ENCODE measurements at regions not wholly inside any gene's neighbourhood (a gene's known extent, or its start where the extent isn't known, plus 50 kb on each side); places are given as distances from the start of the nearest gene placed in this dataset.

DNA sequence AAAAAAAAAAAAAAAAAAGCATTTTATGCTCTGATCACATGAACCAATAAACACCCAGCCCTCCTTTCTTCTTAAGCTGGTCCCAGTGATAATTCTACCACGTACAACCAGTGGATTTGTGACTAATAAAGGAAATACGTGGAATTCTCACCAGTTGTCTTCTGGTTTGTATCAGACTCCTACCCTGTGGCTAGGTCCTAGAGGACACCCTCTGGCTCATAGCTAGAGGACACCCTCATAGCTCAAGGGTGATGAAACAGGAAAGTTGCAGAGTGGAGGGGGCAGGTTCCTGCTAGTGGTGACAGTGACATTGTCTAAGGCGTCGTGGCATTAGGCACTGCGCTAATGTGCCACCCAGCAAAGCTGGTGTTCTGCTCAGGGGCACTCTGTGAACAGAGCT is 167.8 kb downstream of the BCL11A start:
- no peaks in the 10 kb centered on the region for H3K9me3 Mint-ChIP-seq
- H3K36me3 Mint-ChIP-seq (ENCODE audit: low read depth): no peaks in the 10 kb centered on the region
- no peak overlapping the region for H3K4me3 Mint-ChIP-seq
- no peaks in the 10 kb centered on the region for H3K4me1 Mint-ChIP-seq
- TF ChIP-seq, protein P1, sequence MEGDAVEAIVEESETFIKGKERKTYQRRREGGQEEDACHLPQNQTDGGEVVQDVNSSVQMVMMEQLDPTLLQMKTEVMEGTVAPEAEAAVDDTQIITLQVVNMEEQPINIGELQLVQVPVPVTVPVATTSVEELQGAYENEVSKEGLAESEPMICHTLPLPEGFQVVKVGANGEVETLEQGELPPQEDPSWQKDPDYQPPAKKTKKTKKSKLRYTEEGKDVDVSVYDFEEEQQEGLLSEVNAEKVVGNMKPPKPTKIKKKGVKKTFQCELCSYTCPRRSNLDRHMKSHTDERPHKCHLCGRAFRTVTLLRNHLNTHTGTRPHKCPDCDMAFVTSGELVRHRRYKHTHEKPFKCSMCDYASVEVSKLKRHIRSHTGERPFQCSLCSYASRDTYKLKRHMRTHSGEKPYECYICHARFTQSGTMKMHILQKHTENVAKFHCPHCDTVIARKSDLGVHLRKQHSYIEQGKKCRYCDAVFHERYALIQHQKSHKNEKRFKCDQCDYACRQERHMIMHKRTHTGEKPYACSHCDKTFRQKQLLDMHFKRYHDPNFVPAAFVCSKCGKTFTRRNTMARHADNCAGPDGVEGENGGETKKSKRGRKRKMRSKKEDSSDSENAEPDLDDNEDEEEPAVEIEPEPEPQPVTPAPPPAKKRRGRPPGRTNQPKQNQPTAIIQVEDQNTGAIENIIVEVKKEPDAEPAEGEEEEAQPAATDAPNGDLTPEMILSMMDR (IDR thresholded peaks at IDR 0.05; ENCODE audit: unreplicated experiment in 3 of 3): no peak
- H3K27me3 Mint-ChIP-seq (ENCODE audit: low read depth): peaks cover 21% of the 10 kb centered on the region
- no peak overlapping the region for H3K27ac Mint-ChIP-seq

DNA sequence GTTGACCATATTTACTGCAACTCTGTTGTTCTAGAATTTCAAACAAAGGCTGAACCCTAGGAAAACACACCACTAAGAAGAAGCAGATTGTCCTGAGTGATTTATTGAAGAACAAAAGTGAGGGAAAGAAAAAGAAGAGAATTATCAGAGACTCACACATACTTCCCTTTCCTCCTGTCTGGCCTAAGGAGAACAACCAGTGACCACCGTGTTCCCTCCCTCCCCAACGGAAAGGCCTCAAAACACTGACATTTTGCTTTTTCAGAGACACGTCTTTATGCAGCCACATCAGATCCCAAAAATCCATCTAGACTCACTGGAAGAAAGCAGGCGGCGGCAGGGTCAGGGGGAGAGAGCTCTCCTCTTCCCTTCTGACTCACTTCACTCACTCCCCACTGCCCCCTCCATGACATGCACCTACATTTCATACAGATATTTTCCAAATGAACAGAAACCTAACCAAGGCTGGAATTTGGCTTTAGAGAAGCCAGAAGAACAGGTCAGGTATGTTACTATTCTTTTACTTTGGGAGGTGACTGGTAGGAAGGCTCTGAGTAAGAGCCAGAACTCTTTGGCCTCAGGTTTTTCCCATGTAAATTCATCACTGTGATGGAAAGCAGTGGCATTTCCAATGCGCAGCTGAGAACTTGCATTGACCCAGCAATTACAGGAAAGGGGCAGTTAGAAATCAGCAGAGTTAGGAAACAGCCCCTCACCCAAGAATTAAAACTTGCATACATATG is 169.9 kb downstream of the BCL11A start:
- no peaks in the 10 kb centered on the region for H3K4me1 Mint-ChIP-seq
- no peaks in the 10 kb centered on the region for H3K36me3 Mint-ChIP-seq (ENCODE audit: low read depth)
- TF ChIP-seq, protein P1 (IDR thresholded peaks at IDR 0.05; ENCODE audit: unreplicated experiment in 3 of 3): no peak
- H3K9me3 Mint-ChIP-seq: no peaks in the 10 kb centered on the region
- H3K27ac Mint-ChIP-seq: peak overlapping the region in 1 of 3 experiments; percentile 64
- H3K4me3 Mint-ChIP-seq: no peak overlapping the region
- peaks cover 14% of the 10 kb centered on the region for H3K27me3 Mint-ChIP-seq (ENCODE audit: low read depth)

DNA sequence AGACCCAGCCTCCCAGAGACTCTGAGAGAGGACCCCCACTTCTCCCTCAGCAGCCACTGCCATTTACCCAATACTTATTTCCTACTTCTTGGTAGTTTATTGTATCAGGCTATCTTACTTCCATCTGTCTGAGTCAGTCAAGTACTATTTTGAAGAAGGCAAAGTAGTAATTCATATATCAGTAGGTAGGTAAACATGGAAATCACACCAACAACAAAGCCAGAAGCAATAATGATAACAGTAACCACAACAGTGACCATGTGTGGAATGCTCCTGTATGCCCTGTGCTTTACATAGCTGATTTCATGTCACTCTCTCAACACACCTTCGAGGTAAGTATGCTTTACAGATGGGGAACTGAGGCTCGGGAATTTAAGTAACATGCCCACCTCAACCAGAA is 173.0 kb downstream of the BCL11A start:
- TF ChIP-seq, protein P1 (IDR thresholded peaks at IDR 0.05; ENCODE audit: unreplicated experiment in 3 of 3): no peak
- Mint-ChIP-seq H3K27me3 (ENCODE audit: low read depth) (peaks cover 3% of the 10 kb centered on the region), H3K4me1 (no peaks in the 10 kb centered on the region), H3K36me3 (ENCODE audit: low read depth) (no peaks in the 10 kb centered on the region), H3K9me3 (no peaks in the 10 kb centered on the region), H3K27ac (no peak overlapping the region), H3K4me3 (no peak overlapping the region)

DNA sequence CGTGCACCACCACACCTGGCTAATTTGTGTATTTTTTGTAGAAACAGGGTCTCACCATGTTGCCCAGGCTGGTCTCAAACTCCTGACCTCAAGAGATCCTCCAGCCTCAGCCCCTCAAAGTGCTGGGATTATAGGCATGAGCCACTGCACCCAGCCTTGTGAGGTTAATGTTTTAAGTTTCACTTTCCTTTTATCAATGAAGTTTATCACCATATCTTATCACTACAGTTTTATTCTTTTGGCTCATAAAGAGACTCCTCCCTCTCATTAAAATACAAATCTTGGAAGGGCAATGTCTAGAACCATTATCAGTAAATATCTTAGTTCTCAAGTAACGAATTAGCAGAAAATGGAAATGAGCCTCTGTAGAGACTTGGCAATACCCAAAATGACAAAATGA is 173.8 kb downstream of the BCL11A start:
- H3K36me3 Mint-ChIP-seq (ENCODE audit: low read depth): no peaks in the 10 kb centered on the region

DNA sequence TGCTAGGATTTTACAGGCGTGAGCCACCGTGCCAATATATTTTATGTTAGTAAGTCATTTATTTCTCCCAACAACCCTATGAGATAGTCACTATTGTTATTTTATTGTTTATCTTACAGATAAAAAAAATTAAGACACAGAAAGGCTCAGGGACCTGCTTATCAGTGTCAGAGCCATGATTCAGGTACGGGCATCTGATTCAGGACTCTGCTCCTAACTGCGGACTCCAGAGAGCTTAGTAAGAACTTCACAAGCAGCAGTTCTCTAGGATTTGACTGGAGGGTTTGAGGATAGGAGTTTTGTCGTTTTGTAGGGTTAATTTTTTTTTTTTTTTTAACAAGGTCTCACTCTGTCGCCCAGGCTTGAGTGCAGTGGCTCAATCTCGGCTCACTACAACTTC is 174.2 kb downstream of the BCL11A start:
- Mint-ChIP-seq H3K27me3 (ENCODE audit: low read depth) (peaks cover 8% of the 10 kb centered on the region), H3K27ac (no peak overlapping the region), H3K9me3 (no peaks in the 10 kb centered on the region), H3K4me3 (no peak overlapping the region), H3K36me3 (ENCODE audit: low read depth) (no peaks in the 10 kb centered on the region), H3K4me1 (no peaks in the 10 kb centered on the region)
- TF ChIP-seq, protein P1 (IDR thresholded peaks at IDR 0.05; ENCODE audit: unreplicated experiment in 3 of 3): no peak

More for the DNA sequence above, 173.8 kb downstream of the BCL11A start:
- Mint-ChIP-seq H3K4me3 (no peak overlapping the region), H3K9me3 (no peaks in the 10 kb centered on the region), H3K4me1 (no peaks in the 10 kb centered on the region), H3K27ac (no peak overlapping the region), H3K27me3 (ENCODE audit: low read depth) (peaks cover 8% of the 10 kb centered on the region)
- TF ChIP-seq, protein P1 (IDR thresholded peaks at IDR 0.05; ENCODE audit: unreplicated experiment in 3 of 3): no peak

DNA sequence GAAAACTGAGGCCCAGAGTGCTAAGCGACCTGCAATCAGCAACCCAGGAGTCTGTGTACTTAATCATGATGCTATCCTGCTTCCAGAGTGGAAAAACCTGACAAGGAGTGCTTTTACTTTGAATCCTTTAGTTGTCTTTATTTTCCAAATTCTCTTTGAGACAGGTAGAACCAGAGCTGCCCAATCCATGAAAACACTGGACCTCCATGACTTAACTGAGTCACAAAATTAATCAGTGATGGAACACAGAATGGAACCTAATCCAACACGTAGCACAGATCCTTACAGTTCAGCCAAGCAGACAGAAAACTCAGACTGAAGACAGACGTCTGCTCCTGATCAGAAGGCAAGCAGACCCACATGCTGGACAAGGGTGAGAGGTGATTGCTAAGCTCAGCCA is 175.6 kb downstream of the BCL11A start:
- Mint-ChIP-seq H3K27ac (no peak overlapping the region), H3K4me1 (no peaks in the 10 kb centered on the region), H3K36me3 (ENCODE audit: low read depth) (no peaks in the 10 kb centered on the region), H3K27me3 (ENCODE audit: low read depth) (peaks cover 8% of the 10 kb centered on the region), H3K4me3 (no peak overlapping the region), H3K9me3 (no peaks in the 10 kb centered on the region)
- TF ChIP-seq, protein P1 (IDR thresholded peaks at IDR 0.05; ENCODE audit: unreplicated experiment in 3 of 3): no peak

Measured in nephron (organoid).